Thyroid gland (tissue), 4 donors: ENCODE measurements at regions not wholly inside any gene's neighbourhood (a gene's known extent, or its start where the extent isn't known, plus 50 kb on each side); places are given as distances from the start of the nearest gene placed in this dataset.

Source experiments
- POLR2A ChIP-seq, 2 donors: fragments of 450-650 bp; IDR thresholded peaks; one replicate each; pipeline ENCODE4 v1.6.1; 2017; ENCODE audit warnings: antibody characterized with exemption in 2 of 2, mild to moderate bottlenecking in 2 of 2, moderate library complexity in 1 of 2
- TF ChIP-seq, protein P1 (sequence below), 6 experiments: fragments of 200-600 bp in 3 of 6; fragments of 450-650 bp in 3 of 6; sonication (generic) in 3 of 6; IDR thresholded peaks; one replicate each; pipeline ENCODE4 v1.5.1; 2016 to 2019; ENCODE audit warnings: antibody characterized with exemption in 6 of 6, mild to moderate bottlenecking in 2 of 6, inconsistent platforms in 1 of 6, moderate library complexity in 1 of 6

DNA sequence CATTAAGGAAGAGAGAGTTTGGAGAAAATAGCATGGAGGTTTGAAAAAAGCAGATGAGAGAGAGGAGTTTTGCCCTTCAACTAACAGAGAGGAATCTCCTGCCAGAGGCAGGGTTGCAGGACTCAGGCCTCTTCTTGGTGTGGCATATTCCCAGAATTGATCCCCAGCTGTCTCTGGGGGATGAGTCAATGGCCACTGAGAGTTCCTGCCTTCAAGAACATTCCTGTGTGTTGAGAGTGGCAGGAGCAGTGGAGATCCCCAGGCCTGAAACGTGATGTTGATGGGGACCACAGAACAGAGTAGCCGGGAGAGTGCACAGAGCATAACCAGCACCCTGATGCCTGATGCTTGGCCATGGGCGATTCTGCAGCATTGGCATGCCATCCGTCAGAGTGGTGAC is 348.4 kb upstream of the THBS1 start:
- TF ChIP-seq, protein P1, sequence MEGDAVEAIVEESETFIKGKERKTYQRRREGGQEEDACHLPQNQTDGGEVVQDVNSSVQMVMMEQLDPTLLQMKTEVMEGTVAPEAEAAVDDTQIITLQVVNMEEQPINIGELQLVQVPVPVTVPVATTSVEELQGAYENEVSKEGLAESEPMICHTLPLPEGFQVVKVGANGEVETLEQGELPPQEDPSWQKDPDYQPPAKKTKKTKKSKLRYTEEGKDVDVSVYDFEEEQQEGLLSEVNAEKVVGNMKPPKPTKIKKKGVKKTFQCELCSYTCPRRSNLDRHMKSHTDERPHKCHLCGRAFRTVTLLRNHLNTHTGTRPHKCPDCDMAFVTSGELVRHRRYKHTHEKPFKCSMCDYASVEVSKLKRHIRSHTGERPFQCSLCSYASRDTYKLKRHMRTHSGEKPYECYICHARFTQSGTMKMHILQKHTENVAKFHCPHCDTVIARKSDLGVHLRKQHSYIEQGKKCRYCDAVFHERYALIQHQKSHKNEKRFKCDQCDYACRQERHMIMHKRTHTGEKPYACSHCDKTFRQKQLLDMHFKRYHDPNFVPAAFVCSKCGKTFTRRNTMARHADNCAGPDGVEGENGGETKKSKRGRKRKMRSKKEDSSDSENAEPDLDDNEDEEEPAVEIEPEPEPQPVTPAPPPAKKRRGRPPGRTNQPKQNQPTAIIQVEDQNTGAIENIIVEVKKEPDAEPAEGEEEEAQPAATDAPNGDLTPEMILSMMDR (IDR thresholded peaks at IDR 0.05): no peak
- TF ChIP-seq POLR2A (IDR thresholded peaks at IDR 0.05): no peak
